ENCODE measurements at regions not wholly inside any gene's neighbourhood (a gene's known extent, or its start where the extent isn't known, plus 50 kb on each side); places are given as distances from the start of the nearest gene placed in this dataset.

DNA sequence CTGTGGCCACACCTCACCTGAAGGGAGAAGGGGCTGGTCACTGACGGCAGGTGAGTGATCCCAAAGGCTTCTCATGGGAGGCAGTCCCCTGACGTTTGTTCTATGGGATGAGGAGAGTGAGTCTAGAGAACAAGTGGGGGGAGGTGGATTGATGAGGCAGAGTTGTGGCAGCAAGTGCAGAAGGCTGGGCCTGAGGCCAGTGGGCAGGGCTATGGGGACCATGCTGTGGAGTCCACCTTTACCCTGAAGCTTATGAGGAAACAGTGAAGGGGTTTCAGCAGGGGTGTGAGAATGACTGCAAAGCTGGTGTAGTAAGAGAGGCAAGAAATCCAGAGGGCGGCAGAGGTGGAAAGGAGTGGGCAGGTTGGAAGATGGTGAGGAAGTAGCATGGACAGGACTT, 96.9 kb upstream of the PFN2 start:
- TF ChIP-seq, protein P1, sequence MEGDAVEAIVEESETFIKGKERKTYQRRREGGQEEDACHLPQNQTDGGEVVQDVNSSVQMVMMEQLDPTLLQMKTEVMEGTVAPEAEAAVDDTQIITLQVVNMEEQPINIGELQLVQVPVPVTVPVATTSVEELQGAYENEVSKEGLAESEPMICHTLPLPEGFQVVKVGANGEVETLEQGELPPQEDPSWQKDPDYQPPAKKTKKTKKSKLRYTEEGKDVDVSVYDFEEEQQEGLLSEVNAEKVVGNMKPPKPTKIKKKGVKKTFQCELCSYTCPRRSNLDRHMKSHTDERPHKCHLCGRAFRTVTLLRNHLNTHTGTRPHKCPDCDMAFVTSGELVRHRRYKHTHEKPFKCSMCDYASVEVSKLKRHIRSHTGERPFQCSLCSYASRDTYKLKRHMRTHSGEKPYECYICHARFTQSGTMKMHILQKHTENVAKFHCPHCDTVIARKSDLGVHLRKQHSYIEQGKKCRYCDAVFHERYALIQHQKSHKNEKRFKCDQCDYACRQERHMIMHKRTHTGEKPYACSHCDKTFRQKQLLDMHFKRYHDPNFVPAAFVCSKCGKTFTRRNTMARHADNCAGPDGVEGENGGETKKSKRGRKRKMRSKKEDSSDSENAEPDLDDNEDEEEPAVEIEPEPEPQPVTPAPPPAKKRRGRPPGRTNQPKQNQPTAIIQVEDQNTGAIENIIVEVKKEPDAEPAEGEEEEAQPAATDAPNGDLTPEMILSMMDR (conservative IDR thresholded peaks at IDR 0.05 in 1 of 2, IDR thresholded peaks at IDR 0.05 in 1 of 2; ENCODE audit: low read depth in 1 of 2, low read length in 2 of 2): no peak
- no peak for TF ChIP-seq EZH2 (IDR thresholded peaks at IDR 0.05; ENCODE audit: low read length, missing control alignments)

Data from fibroblast of lung (primary cell).